ENCODE measurements at regions not wholly inside any gene's neighbourhood (a gene's known extent, or its start where the extent isn't known, plus 50 kb on each side); places are given as distances from the start of the nearest gene placed in this dataset.

GRCh38 chr1:166351676-166352075 lies 184.9 kb upstream of the FAM78B start:
- Histone ChIP-seq H2AK5ac (ENCODE audit: low read depth, low read length) (no peak overlapping the region), H3K9ac (replicated peaks in 1 of 4; ENCODE audit: extremely low read depth in 1 of 4, low read depth in 3 of 4, low read length in 3 of 4) (no peak overlapping the region), H3K9me3 (ENCODE audit: insufficient read depth in 2 of 2, low read depth in 1 of 2, low read length in 1 of 2) (no peaks in the 10 kb centered on the region; a peak in 1 of 4 replicates), H3K18ac (ENCODE audit: extremely low read depth, low read length) (no peak overlapping the region), H4K20me1 (replicated peaks in 1 of 2; ENCODE audit: control insufficient read depth in 1 of 2, insufficient read depth in 2 of 2, low read length in 2 of 2) (no peaks in the 10 kb centered on the region), H3K56ac (replicated peaks; ENCODE audit: insufficient read length, low read depth, low read length) (no peak overlapping the region), H3K4ac (replicated peaks; ENCODE audit: insufficient read length, low read depth, low read length) (no peak overlapping the region), H3K36me3 (ENCODE audit: control insufficient read depth in 2 of 4, insufficient read depth in 4 of 4, low read length in 3 of 4) (no peaks in the 10 kb centered on the region), H3K4me3 (ENCODE audit: extremely low read depth in 1 of 4, insufficient read depth in 2 of 4, low read depth in 3 of 4, low read length in 4 of 4) (no peak overlapping the region), H3K23ac (ENCODE audit: insufficient read length) (no peak overlapping the region), H3K79me1 (ENCODE audit: low read depth, low read length) (no peaks in the 10 kb centered on the region), H2AFZ (ENCODE audit: low read length) (no peak overlapping the region), H4K91ac (replicated peaks; ENCODE audit: insufficient read length, low read length) (no peak overlapping the region), H2BK15ac (ENCODE audit: low read length) (no peak overlapping the region), H2BK5ac (ENCODE audit: low read depth, low read length) (no peak overlapping the region), H2BK20ac (ENCODE audit: low read length) (no peak overlapping the region), H3K14ac (ENCODE audit: insufficient read length) (no peak overlapping the region), H2BK12ac (ENCODE audit: low read depth, low read length) (no peak overlapping the region), H3K27me3 (replicated peaks in 1 of 4; ENCODE audit: control insufficient read depth in 3 of 4, extremely low read depth in 1 of 4, insufficient read depth in 3 of 4, low read length in 3 of 4) (no peaks in the 10 kb centered on the region), H3K4me1 (replicated peaks in 1 of 4; ENCODE audit: control insufficient read depth in 3 of 4, insufficient read depth in 4 of 4, low read length in 3 of 4) (no peaks in the 10 kb centered on the region), H3K27ac (ENCODE audit: low read depth, low read length) (no peak overlapping the region), H2BK120ac (replicated peaks; ENCODE audit: low read depth, low read length) (no peak overlapping the region), H3K79me2 (ENCODE audit: control insufficient read depth in 1 of 2, insufficient read depth in 2 of 2, low read length in 2 of 2) (no peaks in the 10 kb centered on the region), H4K8ac (ENCODE audit: extremely low read depth, insufficient read depth, low read length) (no peak overlapping the region), H4K5ac (ENCODE audit: insufficient read length, low read depth, low read length) (no peak overlapping the region), H3K23me2 (ENCODE audit: low read depth, low read length) (no peaks in the 10 kb centered on the region), H3K4me2 (ENCODE audit: insufficient read depth in 1 of 2, low read depth in 2 of 2, low read length in 2 of 2) (no peak overlapping the region)
- no peak for FAIRE-seq
- ChIA-PET POLR2A (ENCODE audit: partially characterized antibody) (no interaction called here), CTCF (ENCODE audit: partially characterized antibody) (interaction anchor here (1.6 kb wide), 1 partner anchor 81 kb away, joined by 3 read pairs; no protein-coding TSS in a partner anchor)
- DNase-seq (ENCODE audit: low read depth in 1 of 2, low spot score in 2 of 2) = no peak
- 82% methylated on average over 1 of the region's 1 CpG; no CpG with 5 or more reads in 1 of the 2 experiments for WGBS, 2 experiments (ENCODE audit: extremely low coverage in 1 of 2, insufficient coverage in 1 of 2, insufficient read length in 1 of 2, insufficient replicate concordance in 2 of 2, low coverage in 1 of 2, low lambda C conversion rate in 2 of 2, missing lambda C conversion rate in 1 of 2)
- TF ChIP-seq SAP30 (IDR thresholded peaks at IDR 0.05; ENCODE audit: insufficient read depth, insufficient replicate concordance, low read length) (no peak), CTBP2 (IDR thresholded peaks at IDR 0.05; ENCODE audit: borderline replicate concordance, insufficient read depth, insufficient read length, low read length) (no peak)

Measured in H1 (cell line).